Upper lobe of left lung (tissue), 4 donors: ENCODE measurements at regions not wholly inside any gene's neighbourhood (a gene's known extent, or its start where the extent isn't known, plus 50 kb on each side); places are given as distances from the start of the nearest gene placed in this dataset.

Source experiments
- POLR2A ChIP-seq, 4 donors: fragments of 450-650 bp; IDR thresholded peaks; one replicate each; pipeline ENCODE4 v1.5.1; 2016 to 2017; ENCODE audit warnings: antibody characterized with exemption in 4 of 4, mild to moderate bottlenecking in 2 of 4
- TF ChIP-seq, protein P1 (sequence below), 6 experiments: fragments of 450-650 bp in 4 of 6; fragments of 200-600 bp in 2 of 6; sonication (generic) in 2 of 6; IDR thresholded peaks; one replicate each; pipeline ENCODE4 v1.5.1; 2016 to 2019; ENCODE audit warnings: antibody characterized with exemption in 6 of 6

DNA sequence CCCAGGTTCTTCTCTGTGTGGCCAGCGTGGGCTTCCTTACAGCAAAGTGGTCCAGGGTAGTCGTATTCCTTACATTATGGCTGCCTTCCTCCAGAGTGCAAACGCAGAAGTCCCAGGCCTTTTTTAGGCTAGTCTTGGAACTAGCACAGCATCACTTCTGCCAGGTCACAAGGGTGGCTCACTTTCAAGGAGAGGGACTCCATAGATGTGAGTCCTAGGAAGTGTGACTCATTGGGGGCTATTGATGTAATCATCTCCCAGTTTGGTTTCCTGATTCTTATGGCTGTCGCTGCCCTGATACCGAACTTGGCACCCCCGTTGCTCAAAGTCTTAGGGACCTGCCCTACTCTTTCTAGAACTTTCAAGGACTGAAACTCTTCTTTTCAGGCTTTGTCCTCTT lies 140.0 kb downstream of the DCK start:
- TF ChIP-seq, protein P1, sequence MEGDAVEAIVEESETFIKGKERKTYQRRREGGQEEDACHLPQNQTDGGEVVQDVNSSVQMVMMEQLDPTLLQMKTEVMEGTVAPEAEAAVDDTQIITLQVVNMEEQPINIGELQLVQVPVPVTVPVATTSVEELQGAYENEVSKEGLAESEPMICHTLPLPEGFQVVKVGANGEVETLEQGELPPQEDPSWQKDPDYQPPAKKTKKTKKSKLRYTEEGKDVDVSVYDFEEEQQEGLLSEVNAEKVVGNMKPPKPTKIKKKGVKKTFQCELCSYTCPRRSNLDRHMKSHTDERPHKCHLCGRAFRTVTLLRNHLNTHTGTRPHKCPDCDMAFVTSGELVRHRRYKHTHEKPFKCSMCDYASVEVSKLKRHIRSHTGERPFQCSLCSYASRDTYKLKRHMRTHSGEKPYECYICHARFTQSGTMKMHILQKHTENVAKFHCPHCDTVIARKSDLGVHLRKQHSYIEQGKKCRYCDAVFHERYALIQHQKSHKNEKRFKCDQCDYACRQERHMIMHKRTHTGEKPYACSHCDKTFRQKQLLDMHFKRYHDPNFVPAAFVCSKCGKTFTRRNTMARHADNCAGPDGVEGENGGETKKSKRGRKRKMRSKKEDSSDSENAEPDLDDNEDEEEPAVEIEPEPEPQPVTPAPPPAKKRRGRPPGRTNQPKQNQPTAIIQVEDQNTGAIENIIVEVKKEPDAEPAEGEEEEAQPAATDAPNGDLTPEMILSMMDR (IDR thresholded peaks at IDR 0.05): no peak
- TF ChIP-seq POLR2A (IDR thresholded peaks at IDR 0.05): no peak
